Calu3 (cell line): ENCODE measurements at regions not wholly inside any gene's neighbourhood (a gene's known extent, or its start where the extent isn't known, plus 50 kb on each side); places are given as distances from the start of the nearest gene placed in this dataset.
"Not testable (repeated sequence)": the region's sequence is repeated elsewhere in the genome, so short reads cannot be mapped to it uniquely, and the experiment has no call there.

Source experiments
- BruUV-seq: library from RNA; stranded (reverse); fragments of 400-500 nt; replicated peaks from 2 replicates; lab custom pipeline; 2021; lab: Mats Ljungman, UMichigan
- CTCF ChIA-PET: fragments of 300-600 bp; sonication (Branson Sonifier 250); formaldehyde crosslinking; loops from one replicate; lab custom pipeline; 2022; ENCODE audit warnings: antibody characterized with exemption; lab: Charles Lee
- DNase-seq: peaks from one replicate; pipeline ENCODE4 v3.0.0; 2022
- H3K27ac Mint-ChIP-seq: one replicate; pipeline ENCODE4 v1.8.0; 2022; ENCODE audit warnings: mixed read lengths; ENCODE audit not compliant: unreplicated experiment
- H3K27me3 Mint-ChIP-seq: one replicate; pipeline ENCODE4 v1.8.0; 2022; ENCODE audit warnings: mixed read lengths; ENCODE audit not compliant: unreplicated experiment
- H3K36me3 Mint-ChIP-seq: one replicate; pipeline ENCODE4 v1.8.0; 2022; ENCODE audit warnings: mild to moderate bottlenecking, moderate library complexity, mixed read lengths; ENCODE audit not compliant: insufficient read depth, unreplicated experiment
- H3K4me1 Mint-ChIP-seq: one replicate; pipeline ENCODE4 v1.8.0; 2022; ENCODE audit warnings: mild to moderate bottlenecking, low read depth, mixed read lengths; ENCODE audit not compliant: unreplicated experiment
- H3K4me3 Mint-ChIP-seq: one replicate; pipeline ENCODE4 v1.8.0; 2022; ENCODE audit warnings: mild to moderate bottlenecking, low read depth, moderate library complexity, mixed read lengths; ENCODE audit not compliant: unreplicated experiment
- H3K9me3 Mint-ChIP-seq: one replicate; pipeline ENCODE4 v1.8.0; 2022; ENCODE audit warnings: low read depth, mixed read lengths; ENCODE audit not compliant: unreplicated experiment
- intact Hi-C: fragments of 100-400 bp; cut with micrococcal nuclease; formaldehyde crosslinking; loops from one replicate; pipeline ENCODE4 v1.10.0; 2022; ENCODE audit not compliant: unreplicated experiment
- TF ChIP-seq, protein P1 (sequence below): fragments of 200-600 bp; IDR thresholded peaks from one replicate; pipeline ENCODE4 v1.8.0; 2022; ENCODE audit warnings: antibody characterized with exemption; ENCODE audit not compliant: unreplicated experiment

GRCh38 chr6:94584211-94584610, 993.1 kb upstream of the MANEA start:
- no peak for DNase-seq
- peaks cover 7% of the 10 kb centered on the region for H3K9me3 Mint-ChIP-seq
- H3K27ac Mint-ChIP-seq: no peak overlapping the region
- CTCF ChIA-PET: no interaction called here
- H3K4me1 Mint-ChIP-seq: no peaks in the 10 kb centered on the region
- TF ChIP-seq, protein P1, sequence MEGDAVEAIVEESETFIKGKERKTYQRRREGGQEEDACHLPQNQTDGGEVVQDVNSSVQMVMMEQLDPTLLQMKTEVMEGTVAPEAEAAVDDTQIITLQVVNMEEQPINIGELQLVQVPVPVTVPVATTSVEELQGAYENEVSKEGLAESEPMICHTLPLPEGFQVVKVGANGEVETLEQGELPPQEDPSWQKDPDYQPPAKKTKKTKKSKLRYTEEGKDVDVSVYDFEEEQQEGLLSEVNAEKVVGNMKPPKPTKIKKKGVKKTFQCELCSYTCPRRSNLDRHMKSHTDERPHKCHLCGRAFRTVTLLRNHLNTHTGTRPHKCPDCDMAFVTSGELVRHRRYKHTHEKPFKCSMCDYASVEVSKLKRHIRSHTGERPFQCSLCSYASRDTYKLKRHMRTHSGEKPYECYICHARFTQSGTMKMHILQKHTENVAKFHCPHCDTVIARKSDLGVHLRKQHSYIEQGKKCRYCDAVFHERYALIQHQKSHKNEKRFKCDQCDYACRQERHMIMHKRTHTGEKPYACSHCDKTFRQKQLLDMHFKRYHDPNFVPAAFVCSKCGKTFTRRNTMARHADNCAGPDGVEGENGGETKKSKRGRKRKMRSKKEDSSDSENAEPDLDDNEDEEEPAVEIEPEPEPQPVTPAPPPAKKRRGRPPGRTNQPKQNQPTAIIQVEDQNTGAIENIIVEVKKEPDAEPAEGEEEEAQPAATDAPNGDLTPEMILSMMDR: no peak
- no TSS peak for BruUV-seq
- no peaks in the 10 kb centered on the region for H3K36me3 Mint-ChIP-seq
- intact Hi-C loops: no loop called here
- no peaks in the 10 kb centered on the region for H3K27me3 Mint-ChIP-seq
- H3K4me3 Mint-ChIP-seq: no peak overlapping the region

GRCh38 chr6:94570581-94570980, 1006.8 kb upstream of the MANEA start:
- Mint-ChIP-seq H3K4me3 (no peak overlapping the region), H3K4me1 (no peaks in the 10 kb centered on the region), H3K36me3 (no peaks in the 10 kb centered on the region), H3K9me3 (peaks cover 5% of the 10 kb centered on the region), H3K27me3 (no peaks in the 10 kb centered on the region), H3K27ac (no peak overlapping the region)
- intact Hi-C loops: no loop called here
- no TSS peak for BruUV-seq
- CTCF ChIA-PET: no interaction called here
- TF ChIP-seq, protein P1: no peak
- no peak for DNase-seq

GRCh38 chr6:94562846-94563245, 1014.5 kb upstream of the MANEA start:
- TF ChIP-seq, protein P1: no peak
- no peak for DNase-seq
- CTCF ChIA-PET: interaction anchor here (0.6 kb wide), 1 partner anchor 451 kb away, joined by 3 read pairs; no protein-coding TSS in a partner anchor
- peaks cover 12% of the 10 kb centered on the region for H3K9me3 Mint-ChIP-seq
- intact Hi-C loops: no loop called here
- H3K27ac Mint-ChIP-seq: no peak overlapping the region
- H3K4me1 Mint-ChIP-seq: no peaks in the 10 kb centered on the region
- H3K36me3 Mint-ChIP-seq: no peaks in the 10 kb centered on the region
- H3K27me3 Mint-ChIP-seq: no peaks in the 10 kb centered on the region
- no peak overlapping the region for H3K4me3 Mint-ChIP-seq
- BruUV-seq: no TSS peak

- intact Hi-C loops: no loop called here
- CTCF ChIA-PET: no interaction called here
- no TSS peak for BruUV-seq
- TF ChIP-seq, protein P1: no peak
- H3K27ac Mint-ChIP-seq: no peak overlapping the region
- peaks cover 18% of the 10 kb centered on the region for H3K9me3 Mint-ChIP-seq
- H3K4me3 Mint-ChIP-seq: no peak overlapping the region
- no peaks in the 10 kb centered on the region for H3K4me1 Mint-ChIP-seq
- H3K36me3 Mint-ChIP-seq: no peaks in the 10 kb centered on the region
- no peaks in the 10 kb centered on the region for H3K27me3 Mint-ChIP-seq
- no peak for DNase-seq
Measured at GRCh38 chr6:94559829-94560537, 1017.4 kb upstream of the MANEA start.

DNA sequence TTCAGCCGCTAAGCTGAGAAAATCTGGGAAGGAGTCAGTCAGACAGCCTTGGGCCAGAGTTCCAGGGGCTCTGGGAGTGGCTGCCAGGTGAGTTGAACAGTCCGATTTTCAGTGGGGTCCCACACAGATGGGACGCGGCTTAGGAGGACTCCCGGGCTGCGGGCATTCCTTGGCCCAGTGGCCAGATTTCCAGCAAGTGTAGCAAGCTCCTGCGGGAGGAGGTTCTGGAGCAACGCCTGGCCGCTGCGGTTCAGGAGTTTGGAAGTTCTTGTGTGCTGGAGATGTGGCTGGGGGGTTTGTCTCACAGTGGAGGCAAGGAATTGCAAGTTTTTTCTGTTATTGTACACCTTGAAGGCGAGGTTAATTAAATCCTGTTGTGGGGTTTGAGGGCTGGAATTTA, 1020.1 kb upstream of the MANEA start:
- H3K27me3 Mint-ChIP-seq, H3K36me3 Mint-ChIP-seq, H3K4me3 Mint-ChIP-seq, intact Hi-C loops, H3K27ac Mint-ChIP-seq, BruUV-seq, CTCF ChIA-PET, H3K4me1 Mint-ChIP-seq, DNase-seq: not testable (repeated sequence)
- H3K9me3 Mint-ChIP-seq: peaks cover 14% of the 10 kb centered on the region
